NCI-H146 (cell line): ENCODE measurements at regions not wholly inside any gene's neighbourhood (a gene's known extent, or its start where the extent isn't known, plus 50 kb on each side); places are given as distances from the start of the nearest gene placed in this dataset.
"Not testable (repeated sequence)": the region's sequence is repeated elsewhere in the genome, so short reads cannot be mapped to it uniquely, and the experiment has no call there.

Experiments used
- DNase-seq: peaks from one replicate; lab custom pipeline; 2025; lab: John Stamatoyannopoulos, UW

DNA sequence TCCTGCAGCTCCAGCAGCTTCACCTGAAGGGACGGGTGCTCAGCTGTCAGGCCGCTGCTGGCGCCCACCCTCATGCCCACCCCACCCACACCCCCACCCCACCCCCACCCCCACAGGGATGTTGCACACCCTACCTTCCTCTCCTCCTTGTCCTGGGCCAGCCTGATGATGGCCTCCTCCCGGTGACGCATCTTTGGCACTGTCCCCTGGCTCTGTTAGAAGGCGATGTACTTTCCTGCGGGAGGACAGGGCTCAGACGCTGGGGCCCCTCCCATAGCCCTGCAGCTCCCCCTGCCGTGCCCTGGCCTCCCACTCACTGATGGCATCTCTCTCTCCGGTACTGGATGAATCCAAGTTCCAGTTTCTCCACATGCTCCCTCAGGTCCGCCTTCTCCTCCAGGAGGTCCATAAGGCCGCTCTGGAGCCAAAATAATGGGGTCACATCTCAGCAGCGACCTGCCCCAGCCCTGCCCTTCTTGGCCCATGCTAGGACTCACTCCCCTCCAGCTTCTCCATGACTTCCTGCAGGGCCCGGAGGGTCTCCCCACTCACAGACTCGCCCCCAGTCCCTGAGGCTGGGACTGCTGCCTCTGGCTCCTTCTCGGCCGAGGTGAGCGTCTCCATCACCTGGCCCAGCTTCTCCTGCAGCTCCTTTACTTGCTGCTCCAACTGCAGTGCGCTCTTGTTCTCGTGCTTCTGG is 55.2 kb downstream of the GOLGA8B start:
- DNase-seq, result not testable (repeated sequence)

GRCh38 chr15:34527641-34528040 is 55.8 kb downstream of the GOLGA8B start:
- DNase-seq, result not testable (repeated sequence)

DNA sequence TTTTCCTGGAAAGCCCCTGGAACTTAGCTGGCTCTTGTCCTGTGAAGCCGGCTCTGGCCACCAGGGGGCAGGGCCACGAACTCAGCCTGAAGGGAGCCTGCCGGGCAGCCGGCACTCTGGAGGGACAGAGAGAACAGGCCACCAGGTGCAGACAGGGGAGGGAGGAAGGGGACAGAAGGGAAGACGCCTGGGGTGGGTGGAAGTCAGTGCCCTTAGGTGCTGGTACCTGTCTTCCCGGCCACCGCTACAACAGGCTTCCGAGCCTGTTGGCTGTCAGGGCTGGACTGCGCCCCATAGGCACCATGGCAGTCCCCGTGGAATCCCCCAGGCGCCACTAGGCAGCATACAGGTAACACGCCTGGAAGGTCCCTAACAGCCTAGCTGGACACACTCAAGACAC is 59.6 kb downstream of the GOLGA8B start:
- DNase-seq, result not testable (repeated sequence)

GRCh38 chr15:34522601-34523000 is 60.9 kb downstream of the GOLGA8B start:
- DNase-seq, result not testable (repeated sequence)

DNA sequence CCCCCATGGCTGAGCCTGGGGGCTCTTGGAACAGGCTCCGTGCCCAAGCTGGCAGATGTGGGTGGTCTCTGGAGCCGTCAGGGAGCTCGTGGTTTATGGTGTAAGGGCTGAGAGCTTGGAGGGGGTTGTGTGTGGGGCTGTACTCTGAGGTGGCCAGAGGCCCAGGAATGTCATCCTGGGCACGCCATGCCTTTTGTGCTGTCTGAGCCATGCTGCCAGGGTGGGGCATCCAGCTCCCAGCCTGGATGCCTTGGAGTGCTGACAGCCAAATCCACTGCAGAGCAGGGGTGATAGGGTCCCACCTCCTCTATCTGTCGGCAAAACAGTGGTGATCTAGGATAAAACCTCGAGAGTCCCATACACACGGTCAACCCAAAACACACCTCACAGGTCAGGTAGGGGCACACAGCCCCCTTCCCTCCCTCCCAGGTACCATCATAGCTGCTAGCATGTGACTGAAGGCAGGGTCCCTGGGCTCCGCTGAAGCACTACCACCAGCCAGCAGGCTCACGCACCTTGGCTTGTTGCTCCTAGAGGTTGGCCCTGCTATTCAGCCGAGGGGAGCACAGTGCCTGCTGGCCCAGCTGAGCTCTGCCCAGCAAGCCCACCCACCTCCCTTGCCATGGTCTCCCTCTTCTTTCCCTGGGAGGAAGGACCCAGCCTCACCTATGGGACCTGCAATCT is 61.5 kb downstream of the GOLGA8B start:
- DNase-seq, result not testable (repeated sequence)

DNA sequence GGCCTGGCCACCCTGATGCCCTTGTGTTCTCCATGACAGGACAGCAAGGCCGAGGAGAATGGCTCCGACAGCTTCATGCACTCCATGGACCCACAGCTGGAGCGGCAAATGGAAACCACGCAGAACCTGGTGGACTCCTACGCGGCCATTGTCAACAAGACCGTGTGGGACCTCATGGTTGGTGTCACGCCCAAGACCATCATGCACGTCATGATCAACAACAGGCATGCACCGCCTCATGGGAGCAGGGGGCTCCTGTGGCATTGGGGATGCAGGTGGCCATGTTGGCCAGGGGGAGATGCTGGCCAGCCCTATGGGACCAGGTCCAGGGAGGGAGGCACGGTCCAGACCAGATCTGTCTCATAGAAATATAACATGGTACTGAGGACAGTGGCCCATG is 62.9 kb downstream of the GOLGA8B start:
- no peak for DNase-seq

DNA sequence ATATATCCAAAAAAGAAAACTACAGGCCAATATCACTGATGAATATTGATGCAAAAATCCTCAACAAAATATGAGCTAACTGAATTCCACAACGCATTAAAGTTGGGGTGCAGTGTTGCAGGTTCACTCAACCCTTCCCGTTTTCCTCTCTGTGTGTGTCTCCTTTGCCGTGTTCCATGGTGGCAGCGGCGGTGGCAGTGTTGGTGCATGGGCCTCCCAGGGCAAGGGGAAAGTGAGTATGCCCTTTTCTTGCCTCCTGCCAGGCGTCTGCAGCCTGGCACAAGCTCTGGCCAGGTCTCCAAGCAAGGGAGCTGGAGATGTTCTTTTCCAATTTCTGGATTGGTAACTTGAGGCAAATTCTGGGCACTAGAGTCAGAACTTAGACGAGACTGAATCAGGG is 63.4 kb downstream of the GOLGA8B start:
- DNase-seq, result not testable (repeated sequence)

- no peak for DNase-seq
Measured at GRCh38 chr15:34514251-34514670, 69.2 kb downstream of the GOLGA8B start.

- no peak for DNase-seq
Measured at GRCh38 chr15:34512628-34513027, 70.8 kb downstream of the GOLGA8B start.

DNA sequence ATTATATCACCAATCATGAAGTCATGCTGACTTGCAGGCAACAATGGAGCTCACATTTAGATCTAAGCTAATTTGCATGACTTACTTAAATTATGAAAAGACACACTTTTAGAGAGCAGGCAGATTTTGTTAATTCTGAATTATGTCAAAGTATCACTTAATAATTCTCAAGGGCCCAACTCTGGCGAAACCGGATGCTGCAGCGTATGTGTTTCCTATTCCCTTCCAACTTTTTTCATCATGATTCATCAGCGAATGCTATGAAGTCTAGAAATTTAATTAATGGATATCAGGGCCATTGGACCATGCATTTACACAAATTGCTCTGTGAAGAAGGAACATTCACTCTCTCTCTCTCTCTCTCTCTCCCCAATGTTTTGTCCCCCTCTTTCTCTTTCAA is 63.5 kb upstream of the GOLGA8A start:
- DNase-seq, result no peak

DNA sequence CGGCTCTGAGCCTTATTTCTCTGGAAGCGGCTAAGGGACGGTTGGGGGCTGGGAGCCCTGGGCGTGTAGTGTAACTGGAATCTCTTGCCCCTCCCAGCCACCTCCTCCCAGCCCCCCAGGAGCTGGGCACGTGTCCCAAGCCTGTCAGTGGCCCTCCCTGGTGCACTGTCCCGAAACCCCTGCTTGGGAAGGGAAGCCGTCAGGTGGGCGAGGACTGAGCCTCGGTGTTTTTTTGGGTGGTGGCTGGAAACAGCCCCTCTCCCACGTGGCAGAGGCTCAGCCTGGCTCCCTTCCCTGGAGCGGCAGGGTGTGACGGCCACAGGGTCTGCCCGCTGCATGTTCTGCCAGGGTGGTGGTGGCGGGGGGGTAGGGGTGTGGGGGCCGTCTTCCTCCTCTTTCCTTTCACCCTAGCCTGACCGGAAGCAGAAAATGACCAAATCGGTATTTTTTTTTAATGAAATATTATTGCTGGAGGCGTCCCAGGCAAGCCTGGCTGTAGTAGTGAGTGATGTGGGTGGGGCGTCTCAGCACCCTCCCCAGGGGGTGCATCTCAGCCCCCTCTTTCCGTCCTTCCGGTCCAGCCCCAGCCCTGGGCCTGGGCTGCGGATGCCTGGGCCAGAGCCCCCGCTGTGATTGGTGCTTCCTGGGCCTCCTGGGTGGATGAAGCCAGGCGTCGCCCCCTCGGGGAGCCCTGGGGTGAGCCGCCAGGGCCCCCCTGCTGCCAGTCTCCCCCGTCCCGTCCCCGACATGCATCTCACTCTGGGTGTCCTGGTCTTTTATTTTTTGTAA is 58.8 kb upstream of the GOLGA8A start:
- DNase-seq, result peak; percentile 24

DNA sequence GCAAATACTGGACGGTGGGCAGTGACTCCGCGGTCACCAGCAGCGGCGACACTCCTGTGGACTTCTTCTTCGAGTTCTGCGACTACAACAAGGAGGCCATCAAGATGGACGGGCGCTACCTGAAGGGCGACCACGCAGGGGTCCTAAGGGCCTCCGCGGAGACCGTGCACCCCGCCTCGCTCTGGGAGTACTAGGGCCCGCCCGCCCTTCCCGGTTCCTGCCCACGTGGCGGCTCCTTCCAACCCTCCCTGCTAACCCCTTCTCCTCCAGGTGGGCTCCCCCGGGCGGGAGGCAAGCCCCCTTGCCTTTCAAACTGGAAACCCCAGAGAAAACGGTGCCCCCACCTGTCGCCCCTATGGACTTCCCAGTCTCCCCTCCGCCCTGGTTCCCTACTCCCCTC is 58.1 kb upstream of the GOLGA8A start:
- DNase-seq, result not testable (repeated sequence)

DNA sequence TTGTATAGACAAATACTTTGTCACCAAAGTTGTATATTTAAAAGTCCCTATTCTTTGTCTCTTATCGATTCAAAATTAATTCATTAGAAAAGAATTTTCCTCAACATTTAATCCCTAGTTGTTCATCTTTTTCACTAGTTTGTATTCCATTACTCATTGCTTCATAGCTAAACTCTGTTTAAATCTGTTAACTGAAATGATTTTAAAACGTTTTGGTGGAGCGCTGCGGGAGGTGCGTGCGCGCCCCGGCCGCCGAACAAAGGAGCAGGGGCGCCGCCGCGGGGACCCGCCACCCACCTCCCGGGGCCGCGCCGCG is 56.4 kb upstream of the GOLGA8A start:
- no peak for DNase-seq

DNA sequence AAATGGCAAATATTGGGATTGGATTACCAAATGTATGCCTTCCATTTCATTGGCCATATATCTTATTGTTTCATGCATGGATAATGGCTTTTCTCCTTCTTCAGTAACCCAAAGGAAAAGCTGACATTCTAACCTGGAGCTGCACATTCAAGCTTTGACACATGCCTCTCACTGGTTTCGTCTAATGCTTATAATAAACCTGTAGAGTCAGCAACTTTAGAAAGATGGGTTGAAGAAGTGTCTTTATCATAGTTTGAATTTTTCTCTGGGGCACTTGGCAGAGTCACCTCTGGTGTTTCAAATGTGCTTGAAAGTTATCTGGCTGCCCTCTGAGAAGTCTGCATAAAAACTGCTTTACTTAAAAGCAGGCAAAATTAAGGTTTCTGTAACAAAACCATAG is 55.4 kb upstream of the GOLGA8A start:
- no peak for DNase-seq

GRCh38 chr15:34491488-34491887 is 53.9 kb upstream of the GOLGA8A start:
- not testable (repeated sequence) for DNase-seq

GRCh38 chr15:34490417-34491193 is 53.0 kb upstream of the GOLGA8A start:
- no peak for DNase-seq

DNA sequence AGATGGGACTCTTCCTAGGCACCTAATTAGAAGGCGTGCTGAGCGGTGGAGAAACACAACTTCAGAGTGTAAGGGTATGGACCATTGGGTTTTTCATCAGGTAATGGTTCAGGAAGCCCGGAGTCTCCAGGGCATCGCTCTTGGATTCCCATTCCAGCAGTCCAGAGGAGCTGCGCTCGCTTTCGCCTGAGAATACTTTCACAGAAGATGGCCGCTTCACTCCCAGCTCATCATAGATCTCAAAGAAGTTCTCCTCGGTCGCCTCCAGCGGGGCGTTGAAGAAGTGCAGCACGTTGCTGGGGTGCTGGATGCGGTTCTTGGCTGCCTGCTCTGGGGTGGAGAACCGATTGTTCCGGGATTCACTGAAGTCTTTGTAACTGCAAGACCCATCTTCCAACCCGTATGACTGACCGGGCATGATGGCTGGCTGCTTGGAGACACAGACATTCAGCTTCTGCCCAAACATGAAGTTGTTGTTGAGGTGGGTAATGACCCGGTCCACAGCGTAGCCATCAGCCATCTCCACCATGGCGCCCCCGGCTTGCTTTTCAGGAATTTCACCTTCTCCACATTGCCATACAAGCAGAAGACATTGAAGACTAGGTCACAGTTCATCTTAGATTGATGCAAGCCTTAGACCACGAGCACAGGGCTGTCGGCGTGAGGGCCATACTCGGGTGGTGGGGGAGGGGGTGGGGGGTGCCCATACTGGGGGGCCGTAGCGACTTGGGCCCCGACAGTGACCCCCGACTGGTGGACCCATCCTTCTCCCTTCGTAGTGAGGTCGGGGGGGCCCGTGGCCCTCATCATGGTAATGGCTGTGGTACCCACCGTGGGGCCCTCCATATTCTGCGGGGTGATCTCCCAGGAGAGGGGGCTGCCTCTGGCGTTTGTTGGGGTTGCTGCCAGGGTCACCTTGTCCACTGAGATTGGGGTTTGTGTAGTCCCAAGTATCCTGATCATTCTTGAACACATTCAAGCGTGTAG is 51.7 kb upstream of the GOLGA8A start:
- DNase-seq, result peak; percentile 56
